CD4-positive, alpha-beta T cell treated with Interleukin-2 at 100 ng/mL for 4 hours (primary cell): ENCODE measurements at regions not wholly inside any gene's neighbourhood (a gene's known extent, or its start where the extent isn't known, plus 50 kb on each side); places are given as distances from the start of the nearest gene placed in this dataset.
A peak's percentile ranks its signal among the peaks of the same experiment; 100 is the strongest.
"Not testable (repeated sequence)": the region's sequence is repeated elsewhere in the genome, so short reads cannot be mapped to it uniquely, and the experiment has no call there.

ENCODE experiments used
- DNase-seq: peaks from one replicate; pipeline ENCODE4 v3.0.0-alpha.2; 2020; ENCODE audit warnings: low spot score

- no peak for DNase-seq
These were observed 242.9 kb upstream of the TRPM3 start for GRCh38 chr9:71364186-71364955.

GRCh38 chr9:71363286-71363961 is 242.0 kb upstream of the TRPM3 start:
- no peak for DNase-seq

- DNase-seq: no peak
These were observed 239.9 kb upstream of the TRPM3 start for GRCh38 chr9:71361357-71361756.

GRCh38 chr9:71357346-71357745 is 235.9 kb upstream of the TRPM3 start:
- no peak for DNase-seq

GRCh38 chr9:71355884-71356283 is 234.5 kb upstream of the TRPM3 start:
- DNase-seq: no peak

- DNase-seq: no peak
These were observed 232.3 kb upstream of the TRPM3 start for GRCh38 chr9:71353720-71354119.

GRCh38 chr9:71352837-71353236 is 231.4 kb upstream of the TRPM3 start:
- DNase-seq: no peak

- no peak for DNase-seq
These were observed 227.8 kb upstream of the TRPM3 start for GRCh38 chr9:71349218-71349617.

- DNase-seq: no peak
These were observed 211.9 kb upstream of the TRPM3 start for GRCh38 chr9:71333321-71333720.

GRCh38 chr9:71331603-71332002 is 210.2 kb upstream of the TRPM3 start:
- no peak for DNase-seq

- no peak for DNase-seq
These were observed 208.5 kb upstream of the TRPM3 start for GRCh38 chr9:71329873-71330272.

- no peak for DNase-seq
These were observed 204.9 kb upstream of the TRPM3 start for GRCh38 chr9:71326360-71326759.

- DNase-seq: no peak
These were observed 201.9 kb upstream of the TRPM3 start for GRCh38 chr9:71323357-71323756.

GRCh38 chr9:71322311-71322710 is 200.9 kb upstream of the TRPM3 start:
- DNase-seq: no peak

- no peak for DNase-seq
These were observed 187.0 kb upstream of the TRPM3 start for GRCh38 chr9:71308454-71308853.

GRCh38 chr9:71306134-71306533 is 184.7 kb upstream of the TRPM3 start:
- DNase-seq: no peak

- DNase-seq: no peak
These were observed 181.9 kb upstream of the TRPM3 start for GRCh38 chr9:71303351-71303750.

- no peak for DNase-seq
These were observed 181.4 kb upstream of the TRPM3 start for GRCh38 chr9:71302776-71303175.

GRCh38 chr9:71295928-71296327 is 174.5 kb upstream of the TRPM3 start:
- DNase-seq: no peak

- no peak for DNase-seq
These were observed 164.7 kb upstream of the TRPM3 start for GRCh38 chr9:71286146-71286545.

- peak; percentile 64 for DNase-seq
These were observed 163.8 kb upstream of the TRPM3 start for GRCh38 chr9:71285191-71285656.

- DNase-seq: not testable (repeated sequence)
These were observed 160.7 kb upstream of the TRPM3 start for GRCh38 chr9:71282116-71282515.

GRCh38 chr9:71279151-71279739 is 157.8 kb upstream of the TRPM3 start:
- DNase-seq: no peak
